ENCODE measurements at regions not wholly inside any gene's neighbourhood (a gene's known extent, or its start where the extent isn't known, plus 50 kb on each side); places are given as distances from the start of the nearest gene placed in this dataset.

DNA sequence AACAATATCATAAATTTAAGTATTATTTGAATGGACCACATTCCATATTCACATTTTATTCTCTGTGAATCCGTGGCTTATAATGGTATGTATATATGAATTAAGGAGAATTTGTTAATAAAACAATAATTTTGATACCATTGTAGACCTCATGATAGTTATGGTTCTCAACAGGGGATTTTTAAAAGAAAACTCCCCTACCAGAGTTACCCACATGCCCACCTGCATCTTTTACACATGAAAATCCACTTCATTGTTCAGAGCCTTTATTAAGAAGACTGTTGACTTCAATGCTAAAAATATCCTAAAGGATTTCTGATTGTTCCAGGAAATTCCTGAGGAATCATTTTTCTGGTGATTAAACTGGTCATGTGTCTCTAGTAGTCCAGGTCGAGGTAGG, 557.7 kb upstream of the MEF2C start:
- peaks cover 0 to 5% (median 0%) of the 10 kb centered on the region in 4 donors for H3K4me1 ChIP-seq
- 84 to 86% methylated on average over 2 of the region's 2 CpGs for WGBS, 2 donors
- no peak for TF ChIP-seq POLR2A (IDR thresholded peaks at IDR 0.05)
- TF ChIP-seq EP300 (IDR thresholded peaks at IDR 0.05), result no peak
- TF ChIP-seq, protein P1, sequence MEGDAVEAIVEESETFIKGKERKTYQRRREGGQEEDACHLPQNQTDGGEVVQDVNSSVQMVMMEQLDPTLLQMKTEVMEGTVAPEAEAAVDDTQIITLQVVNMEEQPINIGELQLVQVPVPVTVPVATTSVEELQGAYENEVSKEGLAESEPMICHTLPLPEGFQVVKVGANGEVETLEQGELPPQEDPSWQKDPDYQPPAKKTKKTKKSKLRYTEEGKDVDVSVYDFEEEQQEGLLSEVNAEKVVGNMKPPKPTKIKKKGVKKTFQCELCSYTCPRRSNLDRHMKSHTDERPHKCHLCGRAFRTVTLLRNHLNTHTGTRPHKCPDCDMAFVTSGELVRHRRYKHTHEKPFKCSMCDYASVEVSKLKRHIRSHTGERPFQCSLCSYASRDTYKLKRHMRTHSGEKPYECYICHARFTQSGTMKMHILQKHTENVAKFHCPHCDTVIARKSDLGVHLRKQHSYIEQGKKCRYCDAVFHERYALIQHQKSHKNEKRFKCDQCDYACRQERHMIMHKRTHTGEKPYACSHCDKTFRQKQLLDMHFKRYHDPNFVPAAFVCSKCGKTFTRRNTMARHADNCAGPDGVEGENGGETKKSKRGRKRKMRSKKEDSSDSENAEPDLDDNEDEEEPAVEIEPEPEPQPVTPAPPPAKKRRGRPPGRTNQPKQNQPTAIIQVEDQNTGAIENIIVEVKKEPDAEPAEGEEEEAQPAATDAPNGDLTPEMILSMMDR (IDR thresholded peaks at IDR 0.05), result no peak
- TF ChIP-seq POLR2AphosphoS5 (IDR thresholded peaks at IDR 0.05), result no peak

DNA sequence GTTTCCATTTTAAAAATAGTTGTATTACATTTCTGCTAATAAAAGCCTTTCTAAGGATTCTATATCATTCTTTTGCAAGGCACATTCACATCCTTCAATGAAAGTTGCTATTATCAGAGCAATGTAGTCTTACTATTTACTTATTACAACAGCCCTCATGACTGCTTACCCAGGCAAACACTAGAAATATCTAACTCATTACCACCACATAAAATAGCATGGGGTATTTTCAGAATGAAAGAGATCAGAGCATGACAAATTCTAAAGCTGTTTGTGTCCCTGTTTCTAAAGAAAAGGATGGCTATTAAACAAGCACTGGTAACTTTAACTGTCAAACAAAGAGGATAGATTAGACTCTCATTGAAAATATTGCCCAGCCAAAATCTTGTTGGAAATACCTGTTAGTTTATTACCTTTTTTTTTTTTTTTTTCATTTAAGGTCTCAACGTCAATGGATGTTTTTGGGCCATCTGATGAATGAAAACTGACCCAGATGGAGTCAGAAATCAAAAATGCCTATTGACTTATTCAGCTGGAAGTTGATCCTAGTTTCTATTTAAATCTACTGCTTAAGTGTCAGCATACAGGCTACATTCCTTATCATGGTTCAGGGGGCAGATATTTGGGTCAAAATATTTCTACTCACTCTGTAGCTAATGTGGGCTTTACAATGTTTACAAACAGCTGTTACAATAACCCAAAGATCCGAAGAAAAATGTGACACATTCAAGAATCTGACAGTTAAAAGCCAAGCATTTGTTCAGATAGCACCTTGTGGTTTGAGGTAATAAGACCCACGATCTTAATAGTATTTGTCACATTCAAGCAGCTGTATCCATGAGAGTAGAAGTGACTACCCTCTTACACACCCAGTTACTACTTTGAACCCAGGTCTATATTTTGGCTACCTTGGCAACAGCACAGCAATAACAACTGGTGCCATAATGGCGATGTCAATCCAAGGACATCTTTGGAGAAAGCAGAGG, 554.8 kb upstream of the MEF2C start:
- Histone ChIP-seq H3K27me3 (no peaks in the 10 kb centered on the region), H3K9me3 (no peaks in the 10 kb centered on the region), H3K4me3 (no peak overlapping the region), H3K27ac (no peak overlapping the region), H3K4me1 (peaks cover 0 to 5% (median 0%) of the 10 kb centered on the region in 4 donors), H3K36me3 (no peaks in the 10 kb centered on the region)
- DNase-seq, result no peak
- 52 to 72% methylated on average over 4 of the region's 4 CpGs for WGBS, 2 donors
- intact Hi-C loops (cut with DNase I), result no loop called here
- TF ChIP-seq EP300 (IDR thresholded peaks at IDR 0.05) (no peak), POLR2AphosphoS5 (IDR thresholded peaks at IDR 0.05) (no peak), POLR2A (IDR thresholded peaks at IDR 0.05) (no peak)
- TF ChIP-seq, protein P1 (IDR thresholded peaks at IDR 0.05), result no peak

More for the DNA sequence above, 557.7 kb upstream of the MEF2C start:
- no peaks in the 10 kb centered on the region for H3K27me3 ChIP-seq
- DNase-seq, result no peak
- intact Hi-C loops (cut with DNase I), result no loop called here
- no peaks in the 10 kb centered on the region for H3K36me3 ChIP-seq
- H3K27ac ChIP-seq, result no peak overlapping the region
- no peak overlapping the region for H3K4me3 ChIP-seq
- no peaks in the 10 kb centered on the region for H3K9me3 ChIP-seq

DNA sequence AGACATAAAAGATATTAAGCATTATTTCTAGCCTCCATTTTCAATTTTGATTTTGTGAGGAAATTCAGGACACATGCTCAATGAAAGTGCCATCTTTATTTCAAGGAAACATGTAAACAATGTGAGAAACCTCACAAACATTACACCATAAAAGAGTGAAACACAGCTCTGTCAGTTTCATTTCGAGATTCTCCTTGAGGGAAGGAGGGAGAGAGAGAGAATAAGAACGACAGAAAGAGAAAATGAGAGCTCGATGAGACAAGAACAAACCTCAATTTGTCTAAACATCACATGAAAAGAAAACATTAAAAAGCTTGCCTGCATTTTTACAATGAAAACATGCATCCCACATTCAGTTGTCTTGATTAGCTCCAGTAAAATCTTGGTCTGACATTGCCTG, 553.5 kb upstream of the MEF2C start:
- no peak for DNase-seq
- no peak overlapping the region for H3K27ac ChIP-seq
- 58 to 68% methylated on average over 3 of the region's 3 CpGs for WGBS, 2 donors
- no peaks in the 10 kb centered on the region for H3K36me3 ChIP-seq
- peaks cover 0 to 5% (median 0%) of the 10 kb centered on the region in 4 donors for H3K4me1 ChIP-seq
- H3K9me3 ChIP-seq, result no peaks in the 10 kb centered on the region
- intact Hi-C loops (cut with DNase I), result no loop called here
- H3K27me3 ChIP-seq, result no peaks in the 10 kb centered on the region
- H3K4me3 ChIP-seq, result no peak overlapping the region
- TF ChIP-seq, protein P1 (IDR thresholded peaks at IDR 0.05), result no peak
- TF ChIP-seq POLR2AphosphoS5 (IDR thresholded peaks at IDR 0.05), result no peak
- no peak for TF ChIP-seq POLR2A (IDR thresholded peaks at IDR 0.05)
- no peak for TF ChIP-seq EP300 (IDR thresholded peaks at IDR 0.05)

DNA sequence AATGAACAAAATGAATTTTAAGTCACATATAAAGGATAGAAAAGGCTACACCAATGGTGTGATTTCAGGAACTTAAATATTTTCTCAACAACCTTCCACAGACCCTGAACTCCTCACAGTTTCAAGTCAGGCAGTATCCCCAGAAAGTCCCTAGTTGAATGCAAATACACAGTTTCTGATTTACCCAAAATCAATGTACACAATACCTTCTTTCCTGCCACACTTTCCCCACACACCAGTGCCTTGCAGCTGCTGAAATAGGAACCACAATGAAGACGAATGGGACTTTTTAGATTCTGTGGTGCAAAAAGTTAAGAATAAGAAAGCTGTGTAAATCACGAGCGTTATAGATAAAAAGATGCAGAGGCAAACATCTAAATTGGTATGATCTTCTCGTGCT, 552.4 kb upstream of the MEF2C start:
- Histone ChIP-seq H3K9me3 (no peaks in the 10 kb centered on the region), H3K36me3 (no peaks in the 10 kb centered on the region), H3K4me3 (no peak overlapping the region), H3K4me1 (peaks cover 0 to 5% (median 0%) of the 10 kb centered on the region in 4 donors), H3K27ac (no peak overlapping the region), H3K27me3 (no peaks in the 10 kb centered on the region)
- intact Hi-C loops (cut with DNase I), result no loop called here
- WGBS, 2 donors, result 65 to 87% methylated on average over 4 of the region's 4 CpGs
- no peak for DNase-seq
- no peak for TF ChIP-seq POLR2AphosphoS5 (IDR thresholded peaks at IDR 0.05)
- no peak for TF ChIP-seq EP300 (IDR thresholded peaks at IDR 0.05)
- no peak for TF ChIP-seq POLR2A (IDR thresholded peaks at IDR 0.05)
- TF ChIP-seq, protein P1 (IDR thresholded peaks at IDR 0.05), result no peak
